Vagina (tissue), 2 donors: ENCODE measurements at regions not wholly inside any gene's neighbourhood (a gene's known extent, or its start where the extent isn't known, plus 50 kb on each side); places are given as distances from the start of the nearest gene placed in this dataset.

Source experiments
- CTCF ChIP-seq, 3 experiments: fragments of 450-650 bp in 2 of 3; fragments of 200-600 bp in 1 of 3; sonication (generic) in 1 of 3; IDR thresholded peaks; one replicate each; pipeline ENCODE4 v1.5.1; 2017 to 2019; ENCODE audit warnings: antibody characterized with exemption in 3 of 3, mild to moderate bottlenecking in 2 of 3, moderate library complexity in 2 of 3
- POLR2AphosphoS5 ChIP-seq, 2 donors: sonication (generic); formaldehyde crosslinking; IDR thresholded peaks; one replicate each; pipeline ENCODE4 v1.9.0; 2017; ENCODE audit warnings: antibody characterized with exemption in 2 of 2, mild to moderate bottlenecking in 2 of 2, low read depth in 1 of 2; ENCODE audit not compliant: insufficient read depth in 1 of 2

GRCh38 chr12:73863546-73863945, 674.1 kb upstream of the ATXN7L3B start:
- TF ChIP-seq POLR2AphosphoS5 (IDR thresholded peaks at IDR 0.05; ENCODE audit: insufficient read depth in 1 of 2, low read depth in 1 of 2) (no peak), CTCF (IDR thresholded peaks at IDR 0.05) (no peak)
